Neural progenitor cell (in vitro differentiated cells): ENCODE measurements at regions not wholly inside any gene's neighbourhood (a gene's known extent, or its start where the extent isn't known, plus 50 kb on each side); places are given as distances from the start of the nearest gene placed in this dataset.

Source experiments
- DNase-seq: peaks from one replicate; pipeline ENCODE4 v3.0.0-alpha.2; 2016; ENCODE audit warnings: low spot score
- H2AFZ ChIP-seq: fragments of 200-600 bp; sonication (generic); replicated peaks from 2 replicates; pipeline ENCODE4 v1.6.1; 2016; ENCODE audit warnings: antibody characterized with exemption
- H3F3A ChIP-seq: fragments of 200-600 bp; sonication (generic); 2 replicates; pipeline ENCODE4 v1.6.1; 2016; ENCODE audit warnings: antibody characterized with exemption, low read depth
- H3K27ac ChIP-seq: fragments of 200-600 bp; sonication (generic); 2 replicates; pipeline ENCODE4 v1.5.1; 2016; ENCODE audit warnings: mild to moderate bottlenecking
- H3K27me3 ChIP-seq: fragments of 200-600 bp; sonication (generic); 2 replicates; pipeline ENCODE4 v1.6.1; 2016; ENCODE audit warnings: mild to moderate bottlenecking, moderate library complexity
- H3K36me3 ChIP-seq: fragments of 200-600 bp; sonication (generic); 2 replicates; pipeline ENCODE4 v1.5.1; 2016
- H3K4me1 ChIP-seq: fragments of 200-600 bp; sonication (generic); 2 replicates; pipeline ENCODE4 v1.6.1; 2016; ENCODE audit warnings: mixed run types
- H3K4me2 ChIP-seq: fragments of 200-600 bp; sonication (generic); 2 replicates; pipeline ENCODE4 v1.6.1; 2016
- H3K4me3 ChIP-seq: fragments of 200-600 bp; sonication (generic); 2 replicates; pipeline ENCODE4 v1.5.1; 2016
- H3K79me2 ChIP-seq: fragments of 200-600 bp; sonication (generic); 2 replicates; pipeline ENCODE4 v1.6.1; 2016; ENCODE audit warnings: low read depth
- H3K9ac ChIP-seq: fragments of 200-600 bp; sonication (generic); 2 replicates; pipeline ENCODE4 v1.6.1; 2016
- H3K9me3 ChIP-seq: fragments of 200-600 bp; sonication (generic); 2 replicates; pipeline ENCODE4 v1.5.1; 2016; ENCODE audit warnings: low read depth
- H4K20me1 ChIP-seq: fragments of 200-600 bp; sonication (generic); 2 replicates; pipeline ENCODE4 v1.6.1; 2016; ENCODE audit warnings: low read depth
- H3K27ac Mint-ChIP-seq: 3 replicates; pipeline ENCODE4 v1.8.0; 2021; ENCODE audit warnings: mixed read lengths
- H3K27me3 Mint-ChIP-seq: 2 replicates; pipeline ENCODE4 v1.8.0; 2022; ENCODE audit warnings: low read depth, mild to moderate bottlenecking, inconsistent platforms, moderate library complexity, mixed read lengths; ENCODE audit not compliant: insufficient read depth
- H3K36me3 Mint-ChIP-seq: 3 replicates; pipeline ENCODE4 v1.8.0; 2021; ENCODE audit warnings: mixed read lengths
- H3K4me1 Mint-ChIP-seq: 3 replicates; pipeline ENCODE4 v1.8.0; 2021; ENCODE audit warnings: mixed read lengths
- H3K4me3 Mint-ChIP-seq: 3 replicates; pipeline ENCODE4 v1.8.0; 2021; ENCODE audit warnings: mild to moderate bottlenecking, moderate library complexity, mixed read lengths
- H3K9me3 Mint-ChIP-seq: 3 replicates; pipeline ENCODE4 v1.8.0; 2020; ENCODE audit warnings: mixed read lengths
- CTCF ChIP-seq: fragments of 200-600 bp; sonication (generic); IDR thresholded peaks from 2 replicates; pipeline ENCODE4 v1.5.1; 2017; ENCODE audit warnings: antibody characterized with exemption, mild to moderate bottlenecking
- EZH2 ChIP-seq: fragments of 200-600 bp; sonication (generic); IDR thresholded peaks from 2 replicates; pipeline ENCODE4 v1.6.1; 2017; ENCODE audit warnings: antibody characterized with exemption, mild to moderate bottlenecking, moderate library complexity
- EZH2phosphoT487 ChIP-seq: fragments of 200-600 bp; sonication (generic); IDR thresholded peaks from 2 replicates; pipeline ENCODE4 v1.6.1; 2017; ENCODE audit warnings: antibody characterized with exemption

GRCh38 chr6:150463852-150464251 is 95.0 kb downstream of the IYD start:
- Histone ChIP-seq H3K27ac (no peak overlapping the region), H3K79me2 (no peaks in the 10 kb centered on the region), H2AFZ (no peak overlapping the region), H3K9me3 (no peaks in the 10 kb centered on the region), H3K4me1 (no peaks in the 10 kb centered on the region), H3F3A (no peaks in the 10 kb centered on the region), H3K36me3 (no peaks in the 10 kb centered on the region), H3K4me3 (no peak overlapping the region), H3K9ac (no peak overlapping the region), H3K27me3 (no peaks in the 10 kb centered on the region), H3K4me2 (no peak overlapping the region), H4K20me1 (no peaks in the 10 kb centered on the region)
- H3K27ac Mint-ChIP-seq = no peak overlapping the region
- TF ChIP-seq CTCF (no peak), EZH2phosphoT487 (no peak), EZH2 (no peak)
- peaks cover 5% of the 10 kb centered on the region for H3K9me3 Mint-ChIP-seq
- DNase-seq = no peak
- no peaks in the 10 kb centered on the region for H3K36me3 Mint-ChIP-seq
- no peak overlapping the region for H3K4me3 Mint-ChIP-seq
- peaks cover 9% of the 10 kb centered on the region for H3K27me3 Mint-ChIP-seq
- peaks cover 5% of the 10 kb centered on the region for H3K4me1 Mint-ChIP-seq

GRCh38 chr6:150464966-150465365 is 96.2 kb downstream of the IYD start:
- Histone ChIP-seq H3K4me2 (no peak overlapping the region), H4K20me1 (no peaks in the 10 kb centered on the region), H3K79me2 (no peaks in the 10 kb centered on the region), H3F3A (no peaks in the 10 kb centered on the region), H3K4me1 (no peaks in the 10 kb centered on the region), H3K4me3 (no peak overlapping the region), H3K9me3 (no peaks in the 10 kb centered on the region), H2AFZ (no peak overlapping the region), H3K36me3 (no peaks in the 10 kb centered on the region), H3K27me3 (no peaks in the 10 kb centered on the region), H3K27ac (no peak overlapping the region), H3K9ac (no peak overlapping the region)
- H3K4me1 Mint-ChIP-seq = no peaks in the 10 kb centered on the region
- TF ChIP-seq EZH2phosphoT487 (no peak), CTCF (no peak), EZH2 (no peak)
- no peak overlapping the region for H3K4me3 Mint-ChIP-seq
- peaks cover 5% of the 10 kb centered on the region for H3K9me3 Mint-ChIP-seq
- H3K27me3 Mint-ChIP-seq = peaks cover 3% of the 10 kb centered on the region
- no peaks in the 10 kb centered on the region for H3K36me3 Mint-ChIP-seq
- DNase-seq = no peak
- no peak overlapping the region for H3K27ac Mint-ChIP-seq

GRCh38 chr6:150465610-150466009 is 96.8 kb downstream of the IYD start:
- H4K20me1 ChIP-seq = no peaks in the 10 kb centered on the region
- H3K27me3 ChIP-seq = no peaks in the 10 kb centered on the region
- H2AFZ ChIP-seq = no peak overlapping the region
- no peaks in the 10 kb centered on the region for H3F3A ChIP-seq
- no peak overlapping the region for H3K4me2 ChIP-seq
- no peak for TF ChIP-seq CTCF
- TF ChIP-seq EZH2phosphoT487 = no peak
- no peak for TF ChIP-seq EZH2
- peaks cover 3% of the 10 kb centered on the region for H3K27me3 Mint-ChIP-seq
- H3K27ac Mint-ChIP-seq = no peak overlapping the region
- no peak overlapping the region for H3K27ac ChIP-seq
- peaks cover 5% of the 10 kb centered on the region for H3K9me3 Mint-ChIP-seq
- H3K36me3 Mint-ChIP-seq = no peaks in the 10 kb centered on the region
- no peaks in the 10 kb centered on the region for H3K4me1 Mint-ChIP-seq
- H3K79me2 ChIP-seq = no peaks in the 10 kb centered on the region
- H3K4me3 ChIP-seq = no peak overlapping the region
- DNase-seq = no peak
- H3K4me1 ChIP-seq = no peaks in the 10 kb centered on the region
- H3K4me3 Mint-ChIP-seq = no peak overlapping the region
- no peak overlapping the region for H3K9ac ChIP-seq
- H3K9me3 ChIP-seq = no peaks in the 10 kb centered on the region
- no peaks in the 10 kb centered on the region for H3K36me3 ChIP-seq
